Trophoblast cell (in vitro differentiated cells and primary cell): ENCODE measurements at regions not wholly inside any gene's neighbourhood (a gene's known extent, or its start where the extent isn't known, plus 50 kb on each side); places are given as distances from the start of the nearest gene placed in this dataset.

Source experiments
- DNase-seq, 2 donors: peaks; one replicate each; pipeline ENCODE4 v3.0.0-alpha.2; 2016
- H2AFZ ChIP-seq: 2 replicates; pipeline ENCODE4 v1.6.1; 2013; ENCODE audit warnings: low read length, moderate library complexity, mild to moderate bottlenecking; ENCODE audit not compliant: insufficient read depth, poor library complexity
- H2AK5ac ChIP-seq: 2 replicates; pipeline ENCODE4 v1.6.1; 2013; ENCODE audit warnings: mild to moderate bottlenecking, low read length
- H2BK120ac ChIP-seq: 2 replicates; pipeline ENCODE4 v1.6.1; 2013; ENCODE audit warnings: low read length, mild to moderate bottlenecking, moderate library complexity; ENCODE audit not compliant: insufficient read depth, poor library complexity
- H2BK12ac ChIP-seq: 2 replicates; pipeline ENCODE4 v1.6.1; 2013; ENCODE audit warnings: mild to moderate bottlenecking, low read length, moderate library complexity
- H2BK5ac ChIP-seq: 2 replicates; pipeline ENCODE4 v1.6.1; 2013; ENCODE audit warnings: low read length, low read depth, moderate library complexity, mild to moderate bottlenecking; ENCODE audit not compliant: poor library complexity
- H3K14ac ChIP-seq: 2 replicates; pipeline ENCODE4 v1.6.1; 2013; ENCODE audit warnings: mild to moderate bottlenecking, low read length
- H3K18ac ChIP-seq: 2 replicates; pipeline ENCODE4 v1.6.1; 2013; ENCODE audit warnings: mild to moderate bottlenecking, low read length
- H3K23ac ChIP-seq: 2 replicates; pipeline ENCODE4 v1.6.1; 2013; ENCODE audit warnings: low read length
- H3K27ac ChIP-seq: 2 replicates; pipeline ENCODE4 v1.5.1; 2013; ENCODE audit warnings: low read depth, mild to moderate bottlenecking, inconsistent platforms, low read length, moderate library complexity
- H3K27me3 ChIP-seq: 2 replicates; pipeline ENCODE4 v1.6.1; 2013; ENCODE audit warnings: inconsistent platforms, mild to moderate bottlenecking, low read length, moderate library complexity; ENCODE audit not compliant: insufficient read depth
- H3K36me3 ChIP-seq, 2 experiments: 1 replicate in 1 of 2; 2 replicates in 1 of 2; pipeline ENCODE4 v1.6.1; 2013; ENCODE audit warnings: low read length in 2 of 2, mild to moderate bottlenecking in 2 of 2, moderate library complexity in 1 of 2; ENCODE audit not compliant: insufficient read depth in 2 of 2, control insufficient read depth in 1 of 2
- H3K4ac ChIP-seq: 2 replicates; pipeline ENCODE4 v1.6.1; 2013; ENCODE audit warnings: low read depth, mild to moderate bottlenecking, low read length, moderate library complexity
- H3K4me1 ChIP-seq, 2 experiments: 1 replicate in 1 of 2; 2 replicates in 1 of 2; pipeline ENCODE4 v1.6.1; 2013; ENCODE audit warnings: low read length in 2 of 2, mild to moderate bottlenecking in 2 of 2, moderate library complexity in 1 of 2; ENCODE audit not compliant: insufficient read depth in 2 of 2, control insufficient read depth in 1 of 2
- H3K4me2 ChIP-seq: 2 replicates; pipeline ENCODE4 v1.6.1; 2013; ENCODE audit warnings: inconsistent platforms, mild to moderate bottlenecking, low read length, moderate library complexity
- H3K4me3 ChIP-seq: 2 replicates; pipeline ENCODE4 v1.5.1; 2013; ENCODE audit warnings: mild to moderate bottlenecking, low read depth, low read length, inconsistent platforms
- H3K79me1 ChIP-seq: one replicate; pipeline ENCODE4 v1.6.1; 2013; ENCODE audit warnings: low read length
- H3K79me2 ChIP-seq: 2 replicates; pipeline ENCODE4 v1.6.1; 2013; ENCODE audit warnings: low read length, mild to moderate bottlenecking; ENCODE audit not compliant: control insufficient read depth, insufficient read depth, poor library complexity
- H3K9ac ChIP-seq: 2 replicates; pipeline ENCODE4 v1.6.1; 2013; ENCODE audit warnings: mild to moderate bottlenecking, low read length
- H3K9me3 ChIP-seq: 2 replicates; pipeline ENCODE4 v1.6.1; 2013; ENCODE audit warnings: low read depth, mild to moderate bottlenecking, control low read depth, inconsistent platforms, low read length; ENCODE audit not compliant: insufficient read depth
- H4K12ac ChIP-seq: 2 replicates; pipeline ENCODE4 v1.6.1; 2013; ENCODE audit warnings: low read depth, mild to moderate bottlenecking, low read length, moderate library complexity
- H4K8ac ChIP-seq: 2 replicates; pipeline ENCODE4 v1.6.1; 2013; ENCODE audit warnings: low read depth, mild to moderate bottlenecking, low read length, moderate library complexity
- H4K91ac ChIP-seq: one replicate; pipeline ENCODE4 v1.6.1; 2013; ENCODE audit warnings: low read depth, mild to moderate bottlenecking, low read length, moderate library complexity
- WGBS: extraction: QIAGEN DNeasy Blood & Tissue Kit; methylation state at CpG from one replicate; pipeline ENCODE4 v1.1.7; 2013; ENCODE audit warnings: missing lambda C conversion rate; ENCODE audit not compliant: insufficient read length, insufficient coverage; ENCODE audit errors: extremely low coverage; 5-methylcytosine and 5-hydroxymethylcytosine counted together

- H3K9me3 ChIP-seq: no peaks in the 10 kb centered on the region
- H2BK120ac ChIP-seq: no peak overlapping the region
- H3K27ac ChIP-seq: no peak overlapping the region
- peaks cover 0 to 8% of the 10 kb centered on the region in 2 experiments for H3K4me1 ChIP-seq
- no peak overlapping the region for H2BK12ac ChIP-seq
- peak overlapping the region; percentile 9 for H4K8ac ChIP-seq
- H3K36me3 ChIP-seq: no peaks in the 10 kb centered on the region
- H3K18ac ChIP-seq: peak overlapping the region; percentile 17
- H2AK5ac ChIP-seq: no peak overlapping the region
- H3K79me2 ChIP-seq: no peaks in the 10 kb centered on the region
- peak overlapping the region; percentile 73 for H3K4me2 ChIP-seq
- no peak overlapping the region for H4K91ac ChIP-seq
- no CpG with 5 or more reads among the region's 58 CpGs for WGBS
- H4K12ac ChIP-seq: no peak overlapping the region
- no peak overlapping the region for H3K23ac ChIP-seq
- peak overlapping the region; percentile 33 for H2AFZ ChIP-seq
- H2BK5ac ChIP-seq: no peak overlapping the region
- no peak overlapping the region for H3K14ac ChIP-seq
- H3K4ac ChIP-seq: no peak overlapping the region
- peak; percentile 76 to 78 for DNase-seq
- peaks cover 5% of the 10 kb centered on the region for H3K79me1 ChIP-seq
- H3K9ac ChIP-seq: peak overlapping the region; percentile 14
- H3K4me3 ChIP-seq: peak overlapping the region; percentile 77
- no peaks in the 10 kb centered on the region for H3K27me3 ChIP-seq
These were observed 107.4 kb upstream of the KCTD1 start for GRCh38 chr18:26655525-26656430.

GRCh38 chr18:26654616-26655524, 106.5 kb upstream of the KCTD1 start:
- Histone ChIP-seq H3K9me3 (no peaks in the 10 kb centered on the region), H4K12ac (no peak overlapping the region), H4K91ac (no peak overlapping the region), H4K8ac (no peak overlapping the region), H3K36me3 (no peaks in the 10 kb centered on the region), H3K4me2 (peak overlapping the region; percentile 73), H2AK5ac (no peak overlapping the region), H3K4ac (no peak overlapping the region), H3K79me2 (no peaks in the 10 kb centered on the region), H3K23ac (no peak overlapping the region), H3K27ac (no peak overlapping the region), H3K14ac (no peak overlapping the region), H2BK5ac (no peak overlapping the region), H3K4me1 (peaks cover 0 to 8% of the 10 kb centered on the region in 2 experiments), H3K79me1 (peaks cover 5% of the 10 kb centered on the region), H2BK120ac (no peak overlapping the region), H2AFZ (no peak overlapping the region), H3K4me3 (no peak overlapping the region), H3K18ac (no peak overlapping the region), H3K9ac (no peak overlapping the region), H2BK12ac (no peak overlapping the region), H3K27me3 (no peaks in the 10 kb centered on the region)
- no peak for DNase-seq
- WGBS: no CpG with 5 or more reads among the region's 12 CpGs

GRCh38 chr18:26653943-26654615, 105.7 kb upstream of the KCTD1 start:
- H3K23ac ChIP-seq: no peak overlapping the region
- H3K4ac ChIP-seq: no peak overlapping the region
- no peak for DNase-seq
- no peak overlapping the region for H4K8ac ChIP-seq
- H2BK5ac ChIP-seq: no peak overlapping the region
- H4K12ac ChIP-seq: no peak overlapping the region
- H3K36me3 ChIP-seq: no peaks in the 10 kb centered on the region
- no peak overlapping the region for H2BK12ac ChIP-seq
- no peak overlapping the region for H3K4me2 ChIP-seq
- no peaks in the 10 kb centered on the region for H3K79me2 ChIP-seq
- H3K27me3 ChIP-seq: no peaks in the 10 kb centered on the region
- H3K9me3 ChIP-seq: no peaks in the 10 kb centered on the region
- no peak overlapping the region for H3K4me3 ChIP-seq
- H3K18ac ChIP-seq: no peak overlapping the region
- H3K27ac ChIP-seq: no peak overlapping the region
- H3K4me1 ChIP-seq: peaks cover 0 to 8% of the 10 kb centered on the region in 2 experiments
- no peak overlapping the region for H4K91ac ChIP-seq
- no peak overlapping the region for H3K9ac ChIP-seq
- WGBS: no CpG with 5 or more reads among the region's 5 CpGs
- H2AK5ac ChIP-seq: no peak overlapping the region
- H3K79me1 ChIP-seq: peaks cover 5% of the 10 kb centered on the region
- H3K14ac ChIP-seq: no peak overlapping the region
- H2BK120ac ChIP-seq: no peak overlapping the region
- no peak overlapping the region for H2AFZ ChIP-seq

GRCh38 chr18:26652501-26652900, 104.1 kb upstream of the KCTD1 start:
- Histone ChIP-seq H3K36me3 (no peaks in the 10 kb centered on the region), H4K8ac (no peak overlapping the region)
- no CpG with 5 or more reads among the region's 6 CpGs for WGBS

More at GRCh38 chr18:26652501-26652900, 104.1 kb upstream of the KCTD1 start:
- no peaks in the 10 kb centered on the region for H3K27me3 ChIP-seq
- peaks cover 0 to 4% of the 10 kb centered on the region in 2 experiments for H3K4me1 ChIP-seq
- H2BK5ac ChIP-seq: no peak overlapping the region
- no peaks in the 10 kb centered on the region for H3K79me2 ChIP-seq
- no peak for DNase-seq
- H2BK120ac ChIP-seq: no peak overlapping the region
- H3K14ac ChIP-seq: no peak overlapping the region
- H4K12ac ChIP-seq: no peak overlapping the region
- no peak overlapping the region for H2AK5ac ChIP-seq
- no peak overlapping the region for H2BK12ac ChIP-seq
- no peak overlapping the region for H3K4ac ChIP-seq
- peaks cover 5% of the 10 kb centered on the region for H3K79me1 ChIP-seq
- no peak overlapping the region for H2AFZ ChIP-seq
- H3K4me2 ChIP-seq: no peak overlapping the region
- no peak overlapping the region for H3K9ac ChIP-seq
- no peak overlapping the region for H3K4me3 ChIP-seq
- no peak overlapping the region for H4K91ac ChIP-seq
- no peak overlapping the region for H3K23ac ChIP-seq
- no peak overlapping the region for H3K27ac ChIP-seq
- no peak overlapping the region for H3K18ac ChIP-seq
- H3K9me3 ChIP-seq: no peaks in the 10 kb centered on the region
